HuH-7.5 (cell line): ENCODE measurements at regions not wholly inside any gene's neighbourhood (a gene's known extent, or its start where the extent isn't known, plus 50 kb on each side); places are given as distances from the start of the nearest gene placed in this dataset.

ENCODE experiments used
- DNase-seq: peaks from one replicate; pipeline ENCODE4 v3.0.0; 2011; ENCODE audit warnings: low spot score

GRCh38 chr11:32266601-32267000 lies 168.7 kb downstream of the WT1 start:
- DNase-seq: no peak

DNA sequence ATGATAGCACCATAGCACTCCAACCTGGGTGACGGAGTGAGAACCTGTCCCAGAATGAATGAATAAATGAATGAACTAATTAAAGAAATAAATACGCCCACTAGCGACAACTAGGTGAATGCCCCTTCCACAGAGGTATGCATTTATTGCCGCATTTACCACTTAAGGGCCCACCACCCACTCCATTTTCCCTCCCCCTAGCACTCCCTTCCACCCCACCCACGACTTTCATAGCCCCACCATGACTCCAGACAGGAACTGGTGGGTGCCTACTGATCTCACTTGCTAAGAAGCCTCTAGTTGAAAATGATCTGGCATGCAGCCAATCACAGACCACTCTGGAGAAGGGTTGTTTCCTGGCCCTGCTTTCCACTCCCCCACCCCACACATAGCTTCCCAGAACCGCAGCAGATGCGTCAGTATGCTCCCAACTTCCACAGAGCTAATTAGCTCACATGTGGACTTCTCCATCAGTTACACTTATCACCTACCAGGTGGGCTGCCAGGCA lies 167.6 kb downstream of the WT1 start:
- DNase-seq: no peak

GRCh38 chr11:32273931-32274330 lies 161.4 kb downstream of the WT1 start:
- no peak for DNase-seq

GRCh38 chr11:32279672-32280071 lies 155.7 kb downstream of the WT1 start:
- DNase-seq: no peak

- DNase-seq: no peak
These were observed 155.0 kb downstream of the WT1 start for GRCh38 chr11:32280339-32280738.

- no peak for DNase-seq
These were observed 147.1 kb downstream of the WT1 start for GRCh38 chr11:32288276-32288675.

DNA sequence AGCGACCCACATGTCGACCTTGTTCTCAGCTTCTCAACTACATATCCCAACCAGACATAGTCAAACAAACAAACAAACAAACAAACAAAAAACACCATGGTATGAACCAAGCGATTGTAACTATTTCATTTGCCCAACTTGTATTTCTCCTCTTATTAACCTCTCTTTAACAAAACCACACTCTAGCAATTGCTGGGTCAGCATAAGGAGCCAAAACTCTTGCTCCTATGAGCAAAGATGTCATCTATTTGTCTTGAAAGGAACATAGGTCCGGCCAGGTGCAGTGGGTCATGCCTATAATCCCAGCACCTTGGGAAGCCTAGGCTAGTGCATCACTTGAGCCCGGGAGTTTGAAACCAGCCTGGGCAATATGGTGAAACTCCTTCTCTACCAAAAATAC lies 145.6 kb downstream of the WT1 start:
- no peak for DNase-seq

GRCh38 chr11:32290783-32291182 lies 144.6 kb downstream of the WT1 start:
- no peak for DNase-seq

DNA sequence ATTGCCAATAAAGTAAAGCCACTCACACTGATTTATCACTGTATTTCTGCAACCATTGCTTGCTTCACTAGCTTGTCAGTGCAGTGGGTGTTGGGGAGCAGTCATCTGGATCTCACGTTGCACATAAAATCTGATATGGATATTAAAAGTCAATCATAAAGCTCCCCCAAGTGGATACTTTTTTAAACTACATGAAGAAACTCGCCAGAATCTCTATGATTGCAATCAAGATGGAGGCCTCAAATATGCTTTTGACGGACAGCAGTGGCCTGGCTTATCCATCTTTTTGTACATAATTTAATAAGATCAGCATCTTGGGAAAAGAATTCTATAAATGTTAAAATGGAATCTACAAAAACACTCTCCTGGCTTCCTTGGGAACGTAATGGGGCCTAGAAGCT lies 137.7 kb downstream of the WT1 start:
- no peak for DNase-seq

GRCh38 chr11:32302826-32303225 lies 132.5 kb downstream of the WT1 start:
- no peak for DNase-seq

DNA sequence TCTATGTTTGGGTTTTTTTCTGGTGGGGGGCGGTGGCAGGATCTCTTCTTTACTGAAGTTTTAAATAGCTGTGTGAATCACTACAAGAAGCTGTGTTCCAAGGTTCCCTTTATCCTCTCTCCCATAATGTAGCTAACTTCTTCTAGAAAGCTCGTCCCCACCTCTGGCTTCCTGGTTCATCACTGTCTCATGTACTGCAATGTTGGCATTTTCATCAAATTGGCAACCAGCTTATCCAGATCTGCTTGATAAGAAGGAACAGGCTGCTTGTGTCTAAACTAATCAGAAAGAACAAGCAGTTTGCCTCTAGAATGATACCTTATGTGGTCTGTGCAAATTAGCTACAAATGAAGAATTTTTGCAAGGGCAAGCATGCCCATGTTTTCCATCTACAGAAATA lies 130.8 kb downstream of the WT1 start:
- DNase-seq: no peak

GRCh38 chr11:32305460-32305859 lies 129.9 kb downstream of the WT1 start:
- DNase-seq: no peak

DNA sequence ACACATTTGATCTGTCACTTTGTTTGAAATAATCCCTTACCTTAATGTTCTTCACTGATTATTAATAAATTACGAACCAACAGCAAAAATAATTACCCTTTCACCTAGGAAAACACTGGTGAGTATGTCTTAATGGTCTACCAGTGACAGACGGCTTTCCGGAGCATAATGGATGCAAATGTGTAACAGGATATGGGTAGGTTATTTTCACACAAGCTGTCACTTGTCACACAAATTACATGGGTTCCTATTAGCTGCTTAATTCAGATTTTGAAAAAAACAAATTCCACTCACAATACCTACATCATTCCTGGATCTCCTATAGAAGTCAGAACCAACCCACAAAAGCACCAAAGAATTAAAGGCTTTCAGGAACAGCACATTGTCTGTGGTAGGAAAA lies 127.9 kb downstream of the WT1 start:
- no peak for DNase-seq

DNA sequence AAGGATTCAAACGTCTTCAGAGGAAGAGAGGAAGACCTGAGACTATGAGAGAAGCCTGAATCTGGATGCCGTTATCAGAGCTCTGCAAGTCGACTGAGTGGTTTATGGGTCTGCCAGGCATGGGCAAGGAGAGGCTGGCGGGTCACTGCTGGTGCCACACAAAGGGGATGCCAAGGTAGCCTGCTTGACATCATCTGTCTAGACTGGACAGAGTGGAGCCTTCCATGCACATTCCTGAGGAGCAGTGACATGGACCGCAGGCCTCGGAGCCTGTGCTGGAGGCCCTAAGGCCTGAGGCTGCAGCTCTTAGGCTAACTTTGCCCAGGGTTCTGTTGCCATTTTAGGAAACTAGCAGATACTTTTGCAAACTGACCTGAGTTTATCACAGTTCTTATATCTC lies 127.4 kb downstream of the WT1 start:
- no peak for DNase-seq

DNA sequence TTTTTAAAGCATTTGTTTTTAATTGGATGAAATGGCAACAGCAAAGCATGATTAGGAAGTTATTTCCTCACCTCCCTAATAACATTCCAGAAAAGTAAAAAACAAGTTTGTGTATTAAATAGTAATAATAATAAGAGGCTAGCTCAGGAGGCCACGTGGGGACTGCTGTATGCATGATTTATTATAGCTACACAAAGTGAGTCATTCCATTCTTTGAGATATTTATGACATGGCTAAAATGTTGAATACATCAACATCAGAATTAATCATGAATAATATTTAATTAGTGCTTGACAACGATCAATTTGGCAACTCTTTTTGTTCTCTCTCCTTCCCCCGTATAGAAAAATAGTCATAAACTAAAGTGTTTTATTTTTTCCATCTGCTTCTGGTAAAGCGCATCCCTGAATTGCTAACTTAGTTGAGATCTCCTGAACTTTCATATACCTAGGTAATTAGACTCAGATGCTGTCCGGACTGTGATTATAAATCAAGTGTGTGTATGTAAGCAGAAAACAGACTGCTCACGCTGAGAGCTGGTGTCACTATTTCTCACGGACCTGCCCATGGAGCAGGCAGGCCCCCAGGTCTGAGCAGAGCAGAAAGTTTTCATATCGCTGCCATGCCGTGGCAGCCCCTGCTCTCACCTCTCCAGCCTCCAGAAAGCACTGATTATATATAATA lies 125.7 kb downstream of the WT1 start:
- DNase-seq: no peak

- no peak for DNase-seq
These were observed 125.1 kb downstream of the WT1 start for GRCh38 chr11:32310214-32310601.

DNA sequence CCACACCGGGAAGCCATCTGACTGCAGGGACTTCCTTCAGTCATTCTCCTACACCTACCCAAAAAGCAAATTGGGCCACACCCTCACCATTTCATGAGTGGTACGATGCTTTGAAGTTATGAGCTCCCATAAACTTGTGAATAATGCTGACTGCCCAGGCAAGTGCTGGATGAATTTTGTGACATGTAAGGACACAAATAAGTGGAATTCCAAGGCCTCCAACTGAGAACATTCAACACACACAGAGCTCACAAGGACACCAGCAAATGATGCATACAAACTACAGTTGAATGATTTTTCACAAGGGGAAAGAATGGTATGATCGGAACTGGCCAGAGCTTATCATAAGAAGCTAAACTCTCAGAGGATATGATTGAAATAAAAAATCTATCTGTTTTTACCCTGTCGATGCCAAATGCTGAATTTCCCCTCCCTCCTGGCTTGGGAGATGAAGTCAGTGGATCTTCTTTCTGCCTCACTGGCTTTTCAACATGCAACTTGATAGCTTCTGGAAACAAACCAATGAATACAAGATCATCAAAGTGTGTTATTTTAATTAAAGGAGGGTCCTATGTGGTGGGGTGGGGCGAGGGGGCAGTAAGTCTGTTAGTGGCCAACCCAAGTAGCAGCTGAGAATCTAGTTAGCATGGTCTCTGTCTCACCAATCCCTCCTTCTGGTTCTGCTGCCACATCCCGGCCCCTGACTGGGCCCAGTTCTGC lies 123.8 kb downstream of the WT1 start:
- DNase-seq: no peak

- no peak for DNase-seq
These were observed 123.0 kb downstream of the WT1 start for GRCh38 chr11:32312206-32312817.

DNA sequence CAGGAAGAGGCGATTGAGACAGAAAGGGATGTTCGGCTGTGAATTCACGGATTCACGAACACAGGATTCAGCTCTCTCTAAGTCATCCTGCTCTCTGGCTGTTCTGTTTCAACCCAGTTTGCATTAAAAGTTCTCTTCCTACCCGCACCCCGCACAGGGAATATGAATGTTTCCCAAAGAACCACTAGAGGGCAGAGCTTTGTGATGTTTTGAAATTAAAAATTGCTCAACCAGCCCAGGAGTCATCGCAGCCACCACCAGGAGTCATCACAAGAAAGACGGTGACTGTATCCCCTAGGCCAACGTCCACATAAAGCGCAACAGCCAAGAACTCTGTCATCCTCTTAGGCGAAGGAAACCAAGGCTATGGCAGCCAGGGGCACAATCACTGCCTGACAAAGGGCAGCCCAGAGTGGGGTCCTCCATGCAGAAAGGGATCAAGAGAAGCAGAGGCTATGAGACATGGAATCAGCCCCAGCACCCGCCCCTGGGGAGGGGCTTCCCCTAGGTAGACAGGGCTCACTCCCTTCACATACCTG lies 122.4 kb downstream of the WT1 start:
- DNase-seq: peak; percentile 47

- no peak for DNase-seq
These were observed 121.9 kb downstream of the WT1 start for GRCh38 chr11:32313477-32313876.

- DNase-seq: no peak
These were observed 120.2 kb downstream of the WT1 start for GRCh38 chr11:32315121-32315520.

DNA sequence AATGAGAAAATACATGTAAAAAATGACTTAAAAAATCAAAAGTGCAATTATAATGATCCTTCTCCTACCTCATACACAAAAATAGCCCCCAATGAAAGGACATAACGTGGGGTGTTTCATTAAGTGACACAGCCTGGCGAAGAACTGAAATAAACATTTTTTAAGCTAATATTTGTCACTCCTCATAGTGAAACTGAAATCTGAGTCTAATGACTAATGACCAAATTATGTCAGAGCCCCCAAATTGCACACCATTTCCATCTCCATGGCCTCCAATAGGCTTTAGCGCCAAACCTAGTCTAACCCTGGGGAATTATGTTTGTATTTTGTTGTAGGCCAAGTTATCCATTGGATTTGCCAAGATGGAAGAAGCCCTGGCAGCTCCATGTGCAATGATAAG lies 119.1 kb downstream of the WT1 start:
- no peak for DNase-seq
